C4-2B (cell line): ENCODE measurements at regions not wholly inside any gene's neighbourhood (a gene's known extent, or its start where the extent isn't known, plus 50 kb on each side); places are given as distances from the start of the nearest gene placed in this dataset.

ENCODE experiments used
- ZFX ChIP-seq: fragments of 450-650 bp; IDR thresholded peaks from 2 replicates; pipeline ENCODE4 v1.6.1; 2017
- TF ChIP-seq, protein P1 (sequence below): fragments of 450-650 bp; conservative IDR thresholded peaks from 2 replicates; pipeline ENCODE4 v1.5.1; 2017; ENCODE audit warnings: mild to moderate bottlenecking

DNA sequence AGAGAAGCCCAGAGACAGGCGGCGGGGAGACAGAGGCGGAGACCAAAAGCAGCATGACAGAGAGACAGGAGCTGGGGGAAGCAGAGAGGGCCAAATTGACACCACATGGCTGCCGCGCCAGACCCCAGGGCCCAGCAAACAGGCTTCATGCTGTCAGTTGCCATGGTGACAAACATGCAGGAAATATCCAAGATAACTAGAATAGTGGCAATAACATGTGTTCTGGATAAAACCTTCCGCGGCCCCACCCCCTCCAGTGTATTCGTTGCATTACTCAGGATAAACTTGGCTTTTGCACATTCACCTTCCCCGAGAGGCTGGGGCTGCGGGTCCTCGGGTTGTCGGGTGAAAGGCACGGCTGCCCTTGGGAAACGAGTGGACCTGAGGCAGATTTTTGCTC lies 49.9 kb upstream of the CDON start:
- TF ChIP-seq, protein P1, sequence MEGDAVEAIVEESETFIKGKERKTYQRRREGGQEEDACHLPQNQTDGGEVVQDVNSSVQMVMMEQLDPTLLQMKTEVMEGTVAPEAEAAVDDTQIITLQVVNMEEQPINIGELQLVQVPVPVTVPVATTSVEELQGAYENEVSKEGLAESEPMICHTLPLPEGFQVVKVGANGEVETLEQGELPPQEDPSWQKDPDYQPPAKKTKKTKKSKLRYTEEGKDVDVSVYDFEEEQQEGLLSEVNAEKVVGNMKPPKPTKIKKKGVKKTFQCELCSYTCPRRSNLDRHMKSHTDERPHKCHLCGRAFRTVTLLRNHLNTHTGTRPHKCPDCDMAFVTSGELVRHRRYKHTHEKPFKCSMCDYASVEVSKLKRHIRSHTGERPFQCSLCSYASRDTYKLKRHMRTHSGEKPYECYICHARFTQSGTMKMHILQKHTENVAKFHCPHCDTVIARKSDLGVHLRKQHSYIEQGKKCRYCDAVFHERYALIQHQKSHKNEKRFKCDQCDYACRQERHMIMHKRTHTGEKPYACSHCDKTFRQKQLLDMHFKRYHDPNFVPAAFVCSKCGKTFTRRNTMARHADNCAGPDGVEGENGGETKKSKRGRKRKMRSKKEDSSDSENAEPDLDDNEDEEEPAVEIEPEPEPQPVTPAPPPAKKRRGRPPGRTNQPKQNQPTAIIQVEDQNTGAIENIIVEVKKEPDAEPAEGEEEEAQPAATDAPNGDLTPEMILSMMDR, result no peak
- TF ChIP-seq ZFX, result no peak
